Transverse colon (tissue), 3 donors: ENCODE measurements at regions not wholly inside any gene's neighbourhood (a gene's known extent, or its start where the extent isn't known, plus 50 kb on each side); places are given as distances from the start of the nearest gene placed in this dataset.

Experiments
- CTCF ChIP-seq, 5 experiments: fragments of 200-600 bp in 3 of 5; fragments of 450-650 bp in 2 of 5; sonication (generic) in 3 of 5; IDR thresholded peaks; 1 replicate in 2 of 5; 2 replicates in 3 of 5; pipeline ENCODE4 v1.5.1; 2016 to 2017; ENCODE audit warnings: antibody characterized with exemption in 5 of 5, inconsistent platforms in 3 of 5, mild to moderate bottlenecking in 2 of 5, moderate library complexity in 1 of 5
- POLR2A ChIP-seq: fragments of 450-650 bp; IDR thresholded peaks from one replicate; pipeline ENCODE4 v1.6.1; 2016; ENCODE audit warnings: antibody characterized with exemption, mild to moderate bottlenecking, moderate library complexity

GRCh38 chr5:98144116-98144515, 629.3 kb upstream of the RGMB start:
- no peak for TF ChIP-seq CTCF (IDR thresholded peaks at IDR 0.05)
- TF ChIP-seq POLR2A: no peak
